Head of caudate nucleus (tissue), 42 donors: ENCODE measurements at regions not wholly inside any gene's neighbourhood (a gene's known extent, or its start where the extent isn't known, plus 50 kb on each side); places are given as distances from the start of the nearest gene placed in this dataset.

ENCODE experiments used
- DNase-seq, 42 donors: peaks; one replicate each; pipeline versions ENCODE4 v3.0.0 to v3.0.0-alpha.2; 2020 to 2021; ENCODE audit warnings: mixed read lengths in 7 of 42
- intact Hi-C: fragments of 100-400 bp; cut with DNase I; formaldehyde crosslinking; loops from one replicate; pipeline ENCODE4 v1.15.0; 2022

DNA sequence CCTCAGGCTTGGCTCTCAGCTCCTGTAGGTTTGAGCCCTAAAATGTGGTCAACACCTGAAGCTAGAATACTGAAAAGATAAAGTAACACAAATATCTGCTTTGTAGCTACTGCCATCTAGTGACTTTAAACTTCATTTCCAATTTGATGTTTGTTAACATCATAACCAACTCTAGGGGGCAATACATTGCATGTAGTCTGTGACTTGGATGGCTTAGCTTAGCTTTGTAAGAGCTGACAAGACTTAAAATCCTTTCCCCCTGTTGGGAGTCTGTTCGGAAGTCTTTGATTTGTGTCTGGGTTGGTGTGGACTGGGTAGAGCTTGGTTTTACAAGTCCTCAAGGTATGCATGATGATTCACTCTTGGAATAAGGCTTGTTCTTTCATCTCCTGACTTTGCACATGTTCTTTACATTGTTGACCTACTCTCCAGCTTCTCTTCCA is 51.7 kb downstream of the SCN11A start:
- intact Hi-C loops = no loop called here
- DNase-seq = peak in 1 of 42 donors; percentile 3

DNA sequence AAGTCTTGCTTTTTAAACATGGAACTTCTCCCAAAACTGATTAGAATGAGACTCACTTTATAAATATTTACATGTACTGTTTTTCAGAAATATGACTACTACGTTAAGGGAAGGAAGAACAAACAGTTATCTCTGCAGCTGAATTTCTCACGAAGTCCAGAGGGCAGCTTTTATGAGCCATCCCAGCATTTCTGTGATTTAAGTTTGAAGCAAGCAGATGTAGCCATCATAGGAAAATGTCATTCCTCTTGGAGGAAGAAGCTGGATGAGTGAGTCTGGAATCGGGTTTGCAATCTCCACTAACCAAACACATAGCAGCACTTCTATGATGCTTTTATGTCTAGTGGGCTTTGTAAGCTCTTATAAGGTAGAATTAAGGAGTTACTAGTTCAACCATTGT is 53.7 kb downstream of the SCN11A start:
- intact Hi-C loops = no loop called here
- no peak for DNase-seq

- intact Hi-C loops = no loop called here
- no peak for DNase-seq
Observed at GRCh38 chr3:38996193-38996592, 55.6 kb downstream of the SCN11A start.

DNA sequence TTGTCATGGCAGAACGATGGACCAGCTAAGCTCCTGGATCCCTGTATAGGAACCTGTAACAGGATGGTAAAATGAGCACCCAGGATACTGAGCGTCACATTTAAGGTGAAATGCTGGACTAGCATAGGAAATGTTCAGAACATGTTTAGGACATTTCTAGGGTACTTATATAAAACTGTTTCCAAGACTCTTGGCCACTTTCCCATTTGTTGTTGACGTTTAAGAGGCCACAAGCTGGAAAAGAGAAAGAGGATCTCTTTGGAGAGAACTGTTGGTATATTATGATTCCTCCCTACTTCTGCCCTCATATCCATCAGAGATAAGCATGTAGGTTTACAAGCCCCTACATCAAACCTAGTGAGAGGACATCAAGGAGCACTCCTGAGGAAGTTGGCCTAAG is 57.5 kb downstream of the SCN11A start:
- intact Hi-C loops = no loop called here

DNA sequence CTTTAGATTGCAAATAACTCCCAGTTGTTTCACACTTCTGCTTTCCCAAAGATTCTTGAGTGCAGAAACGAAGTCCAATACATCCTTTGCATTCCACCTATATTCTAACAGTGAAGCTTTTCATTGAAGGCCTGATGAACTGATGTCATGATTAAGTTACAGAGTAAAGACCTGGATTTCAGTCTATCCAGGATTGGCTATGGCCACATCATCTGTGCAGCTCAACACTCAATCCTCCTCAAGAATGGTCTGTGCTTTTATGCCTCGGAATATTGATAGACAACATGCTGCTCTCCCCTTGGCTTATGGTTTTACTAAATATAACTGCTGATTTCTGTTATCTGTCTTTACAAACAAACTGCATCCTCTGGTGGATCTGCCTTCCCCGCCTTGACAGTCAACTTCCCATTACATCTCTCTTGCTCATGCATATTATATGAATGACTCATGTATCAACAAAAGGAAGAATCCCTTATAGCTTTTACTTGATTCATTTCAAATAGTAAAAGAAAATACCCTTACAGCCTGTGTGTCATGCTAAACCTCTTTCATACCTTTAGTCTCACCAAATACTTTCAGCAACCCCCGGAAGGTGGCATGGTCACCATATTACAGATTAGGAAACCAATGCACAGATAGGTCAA is 59.5 kb downstream of the SCN11A start:
- intact Hi-C loops = no loop called here
- no peak for DNase-seq

More for the DNA sequence above, 57.5 kb downstream of the SCN11A start:
- DNase-seq = no peak

DNA sequence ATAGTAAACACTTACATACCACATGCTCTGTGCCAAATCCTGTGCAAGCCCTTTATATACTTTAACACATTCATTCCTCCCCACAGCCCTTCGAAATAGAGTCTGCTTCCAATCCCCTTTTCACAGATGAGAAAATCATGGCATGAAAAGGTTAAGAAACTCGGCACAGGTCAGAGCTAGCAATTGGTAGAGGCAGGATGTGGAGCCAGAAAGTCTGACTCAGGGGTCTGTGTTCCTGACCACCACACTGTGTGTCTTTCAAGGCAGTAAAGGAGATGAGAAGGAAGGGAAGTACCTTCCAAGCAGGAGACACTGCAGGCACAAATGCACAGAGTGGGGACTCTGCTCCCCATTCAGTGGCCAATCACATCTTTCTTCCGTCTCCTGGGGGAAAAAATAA is 61.1 kb downstream of the SCN11A start:
- DNase-seq = no peak
- intact Hi-C loops = no loop called here

GRCh38 chr3:38989917-38990510 is 61.7 kb downstream of the SCN11A start:
- intact Hi-C loops = no loop called here
- no peak for DNase-seq

GRCh38 chr3:38988955-38989354 is 62.8 kb downstream of the SCN11A start:
- no peak for DNase-seq
- intact Hi-C loops = no loop called here

GRCh38 chr3:38987456-38987855 is 64.3 kb downstream of the SCN11A start:
- DNase-seq = no peak
- intact Hi-C loops = no loop called here

GRCh38 chr3:38986901-38987300 is 64.8 kb downstream of the SCN11A start:
- no peak for DNase-seq
- intact Hi-C loops = no loop called here

GRCh38 chr3:38985981-38986380 is 65.8 kb downstream of the SCN11A start:
- no peak for DNase-seq
- intact Hi-C loops = no loop called here

DNA sequence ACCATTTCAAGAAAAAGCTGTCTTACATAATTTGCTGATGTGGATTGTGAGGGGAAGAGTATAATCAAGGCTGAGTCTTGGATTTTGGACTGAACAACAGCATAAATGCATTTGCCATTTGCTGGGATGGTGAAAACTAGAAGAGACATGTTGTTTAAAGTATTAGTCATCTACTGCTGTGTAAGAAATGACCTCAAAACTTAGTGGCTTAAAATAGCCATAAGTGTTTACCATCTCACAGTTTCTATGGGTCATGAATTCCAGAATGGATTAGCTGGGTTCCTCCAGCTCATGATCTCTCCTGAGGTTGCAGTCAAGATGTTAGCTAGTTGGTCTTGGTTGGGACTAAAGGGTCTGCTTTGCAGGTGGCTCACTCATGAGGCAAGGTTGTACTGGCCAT is 66.2 kb downstream of the SCN11A start:
- intact Hi-C loops = no loop called here

DNA sequence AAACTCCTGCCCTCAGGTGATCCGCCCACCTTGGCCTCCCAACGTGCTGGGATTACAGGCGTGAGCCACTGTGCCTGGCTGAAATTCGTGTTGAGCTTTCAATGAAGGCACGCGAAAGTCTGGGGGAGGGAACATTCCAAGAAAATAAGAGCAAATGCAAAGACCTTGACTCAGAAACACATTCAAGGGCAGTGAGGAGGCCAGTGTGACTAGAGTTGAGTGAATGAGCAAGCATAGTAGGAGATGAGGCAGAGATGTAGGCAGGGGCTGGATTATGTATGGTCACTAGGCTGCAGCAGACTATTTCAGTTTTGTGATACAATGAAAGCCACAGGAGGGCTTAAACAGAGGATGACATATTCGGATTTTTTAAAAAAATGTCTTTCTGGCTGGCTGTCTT is 67.0 kb downstream of the SCN11A start:
- intact Hi-C loops = no loop called here

More for the DNA sequence above, 66.2 kb downstream of the SCN11A start:
- no peak for DNase-seq

DNA sequence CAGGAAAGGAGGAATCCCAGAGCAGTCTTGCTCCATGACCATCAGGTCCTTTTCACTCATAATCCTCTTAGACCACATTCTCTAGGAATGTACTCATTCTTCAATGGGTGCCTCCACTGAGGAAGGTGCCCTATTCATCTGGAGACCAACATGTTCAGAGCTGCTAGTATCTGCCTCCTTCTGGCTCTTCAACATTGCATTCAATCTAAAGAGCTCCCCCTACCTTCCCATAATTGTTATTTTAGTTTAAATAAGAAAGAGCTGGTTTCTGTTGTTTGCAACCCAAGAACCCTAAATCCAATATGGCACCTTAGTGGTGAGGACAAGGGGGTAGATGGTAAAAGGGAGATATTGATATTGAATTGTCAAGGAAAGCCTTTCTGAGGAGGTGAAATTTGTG is 67.6 kb downstream of the SCN11A start:
- DNase-seq = no peak
- intact Hi-C loops = no loop called here

More for the DNA sequence above, 67.0 kb downstream of the SCN11A start:
- DNase-seq = no peak

DNA sequence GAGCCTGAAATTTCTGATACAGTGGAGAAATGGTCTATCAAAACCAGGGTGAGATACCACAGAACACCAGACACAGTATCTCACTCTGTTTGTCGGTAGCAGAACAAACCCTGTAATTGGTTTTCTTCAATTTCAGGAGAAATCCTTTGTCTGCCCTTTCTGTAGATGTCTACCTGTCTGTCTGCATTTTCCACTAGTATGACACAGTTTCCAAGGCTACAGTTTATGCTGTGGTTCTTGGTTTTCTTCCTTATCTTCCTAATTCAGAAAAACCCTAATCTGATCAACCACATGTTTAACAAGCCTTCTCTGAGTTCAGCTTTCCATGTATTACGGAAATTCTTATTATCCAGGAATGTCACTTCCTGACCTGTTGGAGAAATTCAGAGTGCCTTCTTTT is 70.8 kb downstream of the SCN11A start:
- no peak for DNase-seq
- intact Hi-C loops = no loop called here

GRCh38 chr3:38978729-38979128 is 73.0 kb downstream of the SCN11A start:
- no peak for DNase-seq
- intact Hi-C loops = no loop called here

DNA sequence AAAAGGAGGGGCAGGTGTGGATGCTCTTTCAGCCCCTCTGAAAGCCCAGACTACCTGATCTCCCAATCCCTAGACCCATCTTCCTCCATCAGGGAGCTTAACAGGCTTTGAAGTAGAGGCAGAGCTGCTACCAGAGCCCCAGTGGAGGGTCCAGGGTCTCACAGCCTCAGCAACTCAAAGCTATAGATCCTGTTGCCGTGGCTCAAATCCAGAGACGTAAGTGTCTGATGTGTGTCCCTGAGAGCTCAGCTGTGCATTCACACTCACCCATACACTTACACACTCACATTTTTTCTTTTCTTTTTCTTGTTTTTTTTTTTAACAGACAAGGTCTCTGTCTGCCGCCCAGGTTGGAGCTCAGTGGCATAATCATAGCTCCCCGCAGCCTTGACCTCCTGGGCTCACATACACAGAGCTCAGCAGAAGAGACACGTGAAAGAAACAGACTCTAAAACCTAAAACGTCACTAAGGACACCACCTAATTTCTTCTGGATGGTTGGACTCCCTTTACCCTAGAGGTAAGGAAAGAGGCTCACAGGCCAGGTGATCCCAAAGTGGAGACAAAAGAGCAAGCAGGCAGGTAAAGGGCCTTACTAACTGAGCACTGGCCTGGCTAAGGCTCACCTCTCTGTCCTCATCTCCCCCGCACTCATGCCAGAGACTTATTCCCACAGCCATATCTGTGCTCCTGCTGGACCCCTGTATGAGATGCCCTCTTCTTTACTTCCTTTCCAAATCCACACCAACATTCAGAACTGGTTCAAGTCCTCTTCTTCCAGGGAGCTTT is 80.7 kb downstream of the SCN11A start:
- intact Hi-C loops = no loop called here
- no peak for DNase-seq

DNA sequence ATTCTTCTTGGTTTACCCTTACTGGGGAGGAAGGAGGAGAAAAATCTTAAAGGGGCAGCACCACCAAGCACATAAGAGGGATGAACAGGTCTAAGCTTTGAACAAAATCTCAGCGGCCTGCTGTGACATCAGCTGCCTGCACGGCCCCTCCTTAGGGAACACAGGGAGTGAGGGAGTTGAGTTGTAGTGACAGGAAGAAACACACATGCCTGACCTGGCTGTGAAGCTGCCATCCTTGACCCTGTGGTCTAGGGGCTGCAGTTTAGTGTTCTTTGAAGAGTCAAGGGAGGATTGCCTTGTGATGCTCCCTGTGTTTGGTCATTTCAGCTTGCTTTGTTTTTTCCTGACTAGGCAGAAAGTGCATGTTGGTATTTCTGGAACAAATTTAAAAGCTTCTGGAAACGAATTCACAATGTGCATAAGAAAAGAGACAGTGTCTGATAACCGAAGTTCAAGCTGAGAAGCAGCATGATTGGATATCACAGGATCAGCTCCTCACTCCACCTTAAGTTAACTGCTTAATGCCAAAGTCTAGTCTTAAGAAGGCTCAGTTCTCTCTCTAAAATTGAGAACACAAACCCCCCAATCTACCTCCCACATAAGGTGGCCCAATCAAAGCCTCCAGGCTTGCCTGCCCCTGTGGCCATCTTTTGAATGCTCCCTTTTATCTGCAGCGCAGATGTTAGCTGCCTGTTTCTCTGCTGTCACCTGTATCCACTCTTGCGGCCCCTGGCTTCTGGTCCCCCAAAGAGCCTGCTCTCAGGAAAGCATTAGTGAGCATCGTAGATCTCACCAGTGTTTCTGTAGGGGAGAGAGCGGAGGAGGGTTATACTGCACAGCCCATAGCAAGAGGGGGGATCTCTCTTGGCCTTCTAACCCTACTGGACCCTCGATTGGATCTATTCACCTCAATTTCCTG is 82.2 kb downstream of the SCN11A start:
- DNase-seq = no peak
- intact Hi-C loops = no loop called here

DNA sequence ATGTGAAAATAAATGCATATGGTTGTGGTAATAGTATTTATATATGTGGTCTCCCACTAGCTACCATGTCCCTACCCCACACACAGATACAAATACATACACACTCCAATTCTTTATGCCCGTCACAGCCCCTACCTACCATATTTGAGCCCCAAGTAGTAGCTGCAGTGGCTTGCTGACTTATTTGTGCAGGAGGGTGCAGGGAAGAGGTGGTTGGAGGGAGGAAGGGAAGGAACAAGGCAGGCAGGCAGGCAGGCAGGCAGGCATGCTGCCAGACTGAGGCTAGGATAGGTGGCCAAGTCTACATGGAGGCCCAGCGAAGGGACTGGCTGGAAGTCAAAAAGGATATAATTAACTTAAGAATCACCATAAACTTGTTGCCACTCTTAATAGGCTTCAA is 82.9 kb downstream of the SCN11A start:
- peak in 1 of 42 donors; percentile 14 for DNase-seq
- intact Hi-C loops = no loop called here
